ENCODE measurements at regions not wholly inside any gene's neighbourhood (a gene's known extent, or its start where the extent isn't known, plus 50 kb on each side); places are given as distances from the start of the nearest gene placed in this dataset.

DNA sequence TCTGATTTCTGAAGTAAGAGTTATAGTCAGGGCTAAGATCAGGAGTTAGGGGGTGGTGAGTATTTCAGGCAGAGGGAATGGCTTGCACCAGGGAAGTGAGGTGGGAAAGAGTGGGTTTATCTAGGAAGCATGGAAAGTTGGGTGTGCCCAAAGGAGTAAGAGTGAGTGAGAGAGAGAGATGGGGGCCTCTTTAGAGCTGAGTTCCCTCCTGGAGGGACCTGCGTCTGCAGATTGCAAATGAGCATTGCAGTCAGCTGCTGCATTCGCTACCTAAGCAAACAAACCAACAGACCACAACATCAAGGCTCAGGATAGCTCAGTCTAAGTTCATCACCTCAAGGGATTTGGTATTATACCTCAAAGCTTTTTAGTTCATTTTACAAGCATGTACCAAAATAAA lies 405.8 kb downstream of the FGF9 start:
- DNase-seq (peak in 1 of 2 donors; percentile 9), FAIRE-seq (no peak)
- Histone ChIP-seq H3K36me3 (ENCODE audit: control insufficient read depth in 3 of 3, insufficient read depth in 2 of 3, low read depth in 1 of 3, low read length in 3 of 3) (no peaks in the 10 kb centered on the region), H3K27ac (ENCODE audit: low read depth in 1 of 3, low read length in 2 of 3) (no peak overlapping the region), H3K9me3 (ENCODE audit: control insufficient read depth in 2 of 2, insufficient read depth in 1 of 2, low read depth in 1 of 2, low read length in 1 of 2) (no peaks in the 10 kb centered on the region), H3K4me3 (ENCODE audit: low read depth in 1 of 3, low read length in 3 of 3) (no peak overlapping the region), H3K4me1 (ENCODE audit: control insufficient read depth in 3 of 3, insufficient read depth in 2 of 3, low read depth in 1 of 3, low read length in 2 of 3) (peaks cover 0 to 4% (median 0%) of the 10 kb centered on the region in 3 donors), H3K27me3 (ENCODE audit: control insufficient read depth in 3 of 3, insufficient read depth in 3 of 3, low read length in 3 of 3) (peaks cover 0 to 2% (median 0%) of the 10 kb centered on the region in 3 donors)
- WGBS, 3 donors, result 7 to 48% (median 12%) methylated on average over 2 of the region's 2 CpGs

DNA sequence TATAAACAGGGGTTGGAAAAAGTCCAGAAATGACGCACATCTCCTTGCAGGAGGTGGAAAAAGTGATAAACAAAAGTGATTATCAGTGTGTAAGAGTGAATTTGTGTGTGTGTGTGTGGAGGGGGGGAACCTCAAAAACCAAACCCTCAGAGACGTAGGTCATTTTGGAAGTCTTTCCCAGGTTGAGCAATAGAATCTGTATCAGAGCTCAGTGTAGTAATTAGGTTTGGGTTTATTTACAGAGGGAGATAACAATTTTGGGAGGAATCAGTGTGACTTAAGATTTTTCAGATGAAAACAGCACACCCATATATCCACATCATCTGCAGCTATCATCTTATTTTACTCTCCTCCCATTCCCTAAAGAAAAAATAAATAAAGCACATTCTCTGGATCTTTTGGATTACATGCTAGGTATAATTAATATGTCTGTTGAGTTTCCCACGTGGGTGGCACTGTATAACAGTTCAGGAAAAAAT lies 406.4 kb downstream of the FGF9 start:
- H3K27ac ChIP-seq (ENCODE audit: low read depth in 1 of 3, low read length in 2 of 3), result no peak overlapping the region
- H3K4me3 ChIP-seq (ENCODE audit: low read depth in 1 of 3, low read length in 3 of 3), result no peak overlapping the region
- H3K9me3 ChIP-seq (ENCODE audit: control insufficient read depth in 2 of 2, insufficient read depth in 1 of 2, low read depth in 1 of 2, low read length in 1 of 2), result no peaks in the 10 kb centered on the region
- DNase-seq (no peak), FAIRE-seq (no peak)
- H3K27me3 ChIP-seq (ENCODE audit: control insufficient read depth in 3 of 3, insufficient read depth in 3 of 3, low read length in 3 of 3), result peaks cover 0 to 2% (median 0%) of the 10 kb centered on the region in 3 donors
- peaks cover 0 to 5% (median 2%) of the 10 kb centered on the region in 3 donors for H3K4me1 ChIP-seq (ENCODE audit: control insufficient read depth in 3 of 3, insufficient read depth in 2 of 3, low read depth in 1 of 3, low read length in 2 of 3)
- 3 to 22% (median 5%) methylated on average over 3 of the region's 3 CpGs for WGBS, 3 donors
- H3K36me3 ChIP-seq (ENCODE audit: control insufficient read depth in 3 of 3, insufficient read depth in 2 of 3, low read depth in 1 of 3, low read length in 3 of 3), result no peaks in the 10 kb centered on the region

DNA sequence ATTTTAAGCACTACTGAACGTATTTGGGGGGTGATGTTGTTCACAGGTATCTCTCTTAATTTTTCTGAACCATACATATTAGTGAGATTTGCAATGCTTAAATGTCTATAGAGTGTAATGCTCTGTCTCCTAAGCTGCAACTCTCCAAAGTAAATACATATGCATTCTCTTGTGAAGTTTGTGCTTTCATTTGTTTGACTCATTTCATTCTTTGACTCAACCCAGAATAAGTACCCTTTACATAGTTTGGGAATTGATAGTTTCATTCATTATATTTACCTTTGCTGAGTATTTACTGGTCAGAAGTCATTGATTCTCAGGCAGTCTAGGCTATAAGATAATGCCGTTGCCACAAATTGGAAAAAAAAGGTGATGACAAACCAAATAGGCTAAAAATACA lies 406.9 kb downstream of the FGF9 start:
- H3K27me3 ChIP-seq (ENCODE audit: control insufficient read depth in 3 of 3, insufficient read depth in 3 of 3, low read length in 3 of 3), result peaks cover 0 to 2% (median 0%) of the 10 kb centered on the region in 3 donors
- 26 to 45% (median 28%) methylated on average over 2 of the region's 2 CpGs for WGBS, 3 donors
- FAIRE-seq, result no peak
- no peaks in the 10 kb centered on the region for H3K36me3 ChIP-seq (ENCODE audit: control insufficient read depth in 3 of 3, insufficient read depth in 2 of 3, low read depth in 1 of 3, low read length in 3 of 3)
- no peak for DNase-seq
- no peak overlapping the region for H3K27ac ChIP-seq (ENCODE audit: low read depth in 1 of 3, low read length in 2 of 3)
- H3K4me1 ChIP-seq (ENCODE audit: control insufficient read depth in 3 of 3, insufficient read depth in 2 of 3, low read depth in 1 of 3, low read length in 2 of 3), result peaks cover 0 to 10% (median 2%) of the 10 kb centered on the region in 3 donors
- no peak overlapping the region for H3K4me3 ChIP-seq (ENCODE audit: low read depth in 1 of 3, low read length in 3 of 3)
- no peaks in the 10 kb centered on the region for H3K9me3 ChIP-seq (ENCODE audit: control insufficient read depth in 2 of 2, insufficient read depth in 1 of 2, low read depth in 1 of 2, low read length in 1 of 2)

DNA sequence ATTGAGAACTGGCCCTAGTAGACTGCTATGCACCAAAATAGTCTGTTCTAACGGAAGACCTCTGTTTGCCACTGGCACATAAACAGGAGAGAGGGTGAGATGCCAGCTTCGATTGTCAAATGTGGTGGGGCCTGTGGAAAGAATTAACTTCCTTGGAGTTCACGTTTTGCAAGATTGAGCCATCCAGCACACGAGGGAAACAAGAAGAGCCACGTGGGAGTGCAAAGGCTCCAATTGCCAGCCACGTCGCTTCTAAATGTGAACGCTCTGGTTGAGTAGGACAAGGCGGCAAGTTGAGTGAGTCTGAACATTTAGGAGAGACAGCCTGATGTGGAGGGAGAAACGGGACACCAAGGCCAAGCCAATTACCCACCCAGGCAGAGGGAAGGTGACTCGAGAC lies 409.1 kb downstream of the FGF9 start:
- no peak overlapping the region for H3K4me3 ChIP-seq (ENCODE audit: low read depth in 1 of 3, low read length in 3 of 3)
- no peaks in the 10 kb centered on the region for H3K9me3 ChIP-seq (ENCODE audit: control insufficient read depth in 2 of 2, insufficient read depth in 1 of 2, low read depth in 1 of 2, low read length in 1 of 2)
- no peak overlapping the region for H3K27ac ChIP-seq (ENCODE audit: low read depth in 1 of 3, low read length in 2 of 3)
- WGBS, 3 donors, result 89 to 94% (median 93%) methylated on average over 11 of the region's 11 CpGs
- FAIRE-seq (no peak), DNase-seq (no peak)
- H3K27me3 ChIP-seq (ENCODE audit: control insufficient read depth in 3 of 3, insufficient read depth in 3 of 3, low read length in 3 of 3), result peaks cover 0 to 2% (median 0%) of the 10 kb centered on the region in 3 donors
- no peaks in the 10 kb centered on the region for H3K36me3 ChIP-seq (ENCODE audit: control insufficient read depth in 3 of 3, insufficient read depth in 2 of 3, low read depth in 1 of 3, low read length in 3 of 3)
- H3K4me1 ChIP-seq (ENCODE audit: control insufficient read depth in 3 of 3, insufficient read depth in 2 of 3, low read depth in 1 of 3, low read length in 2 of 3), result peaks cover 0 to 10% (median 2%) of the 10 kb centered on the region in 3 donors

DNA sequence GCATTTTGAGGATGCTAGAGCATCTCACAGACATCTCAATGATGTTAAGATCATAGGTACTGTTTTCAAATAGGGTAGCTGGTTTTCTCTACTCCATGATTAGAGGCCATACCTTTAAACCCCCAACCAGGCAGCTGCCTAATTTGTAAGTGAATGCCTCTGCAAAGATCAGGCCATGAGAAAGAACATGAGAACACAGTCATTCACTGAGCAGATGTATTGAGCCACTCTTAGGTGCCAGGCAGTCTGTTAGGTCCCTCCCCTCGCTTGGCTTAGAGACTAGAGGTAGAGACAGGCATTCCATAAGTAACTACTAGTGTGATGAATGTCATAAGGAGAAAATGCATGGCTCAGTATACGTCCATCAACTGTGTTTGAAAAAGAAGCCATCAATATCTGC lies 410.0 kb downstream of the FGF9 start:
- no peaks in the 10 kb centered on the region for H3K9me3 ChIP-seq (ENCODE audit: control insufficient read depth in 2 of 2, insufficient read depth in 1 of 2, low read depth in 1 of 2, low read length in 1 of 2)
- WGBS, 3 donors, result 64 to 80% (median 75%) methylated on average over 2 of the region's 2 CpGs
- DNase-seq (no peak), FAIRE-seq (no peak)
- H3K27ac ChIP-seq (ENCODE audit: low read depth in 1 of 3, low read length in 2 of 3), result no peak overlapping the region
- no peak overlapping the region for H3K4me3 ChIP-seq (ENCODE audit: low read depth in 1 of 3, low read length in 3 of 3)
- H3K4me1 ChIP-seq (ENCODE audit: control insufficient read depth in 3 of 3, insufficient read depth in 2 of 3, low read depth in 1 of 3, low read length in 2 of 3), result peaks cover 0 to 10% (median 2%) of the 10 kb centered on the region in 3 donors
- peaks cover 0 to 2% (median 0%) of the 10 kb centered on the region in 3 donors for H3K27me3 ChIP-seq (ENCODE audit: control insufficient read depth in 3 of 3, insufficient read depth in 3 of 3, low read length in 3 of 3)
- no peaks in the 10 kb centered on the region for H3K36me3 ChIP-seq (ENCODE audit: control insufficient read depth in 3 of 3, insufficient read depth in 2 of 3, low read depth in 1 of 3, low read length in 3 of 3)

DNA sequence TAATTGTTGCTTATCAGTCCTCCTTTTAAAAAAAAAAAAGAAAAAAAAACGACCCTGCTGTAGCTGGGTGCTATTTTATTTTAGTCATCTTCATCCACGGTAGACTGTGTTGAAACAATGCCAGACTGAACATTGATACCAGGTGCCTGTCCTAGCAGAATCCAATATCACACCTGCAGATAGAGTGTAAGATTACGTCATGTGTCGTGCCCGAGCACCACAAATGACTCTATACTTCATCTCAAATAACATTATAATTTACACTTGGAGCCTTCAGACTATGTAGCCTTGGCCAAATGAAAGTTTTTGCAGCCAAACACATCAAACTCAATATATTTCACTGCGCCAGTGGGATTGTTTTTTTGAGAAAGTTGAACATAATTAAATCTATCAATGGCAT lies 410.6 kb downstream of the FGF9 start:
- WGBS, 3 donors, result 22 to 57% (median 35%) methylated on average over 6 of the region's 6 CpGs
- DNase-seq, result no peak
- Histone ChIP-seq H3K4me1 (ENCODE audit: control insufficient read depth in 3 of 3, insufficient read depth in 2 of 3, low read depth in 1 of 3, low read length in 2 of 3) (peaks cover 0 to 10% (median 2%) of the 10 kb centered on the region in 3 donors), H3K36me3 (ENCODE audit: control insufficient read depth in 3 of 3, insufficient read depth in 2 of 3, low read depth in 1 of 3, low read length in 3 of 3) (no peaks in the 10 kb centered on the region), H3K27ac (ENCODE audit: low read depth in 1 of 3, low read length in 2 of 3) (no peak overlapping the region), H3K27me3 (ENCODE audit: control insufficient read depth in 3 of 3, insufficient read depth in 3 of 3, low read length in 3 of 3) (peaks cover 0 to 2% (median 0%) of the 10 kb centered on the region in 3 donors), H3K9me3 (ENCODE audit: control insufficient read depth in 2 of 2, insufficient read depth in 1 of 2, low read depth in 1 of 2, low read length in 1 of 2) (no peaks in the 10 kb centered on the region), H3K4me3 (ENCODE audit: low read depth in 1 of 3, low read length in 3 of 3) (no peak overlapping the region)
- no peak for FAIRE-seq

DNA sequence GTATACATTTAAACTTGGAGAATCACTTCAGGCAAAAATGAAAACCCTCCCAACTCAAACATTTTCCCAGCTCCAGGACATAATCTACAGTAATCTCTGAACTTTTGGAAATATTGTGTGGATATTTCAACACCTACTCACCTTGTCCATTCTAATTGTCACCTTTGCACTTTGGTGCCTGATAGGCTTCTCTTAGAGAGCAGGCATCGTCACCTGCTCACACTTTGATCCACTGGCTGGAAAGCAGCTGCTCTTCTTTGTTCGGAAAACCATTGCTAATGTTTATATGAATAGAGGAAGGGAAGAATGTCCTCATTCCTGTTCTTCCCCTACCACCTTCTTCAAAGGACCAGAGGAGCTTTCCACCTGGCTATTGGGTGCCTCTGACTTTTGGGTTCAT lies 411.2 kb downstream of the FGF9 start:
- WGBS, 3 donors, result 12 to 58% (median 34%) methylated on average over 2 of the region's 2 CpGs
- no peak overlapping the region for H3K27ac ChIP-seq (ENCODE audit: low read depth in 1 of 3, low read length in 2 of 3)

DNA sequence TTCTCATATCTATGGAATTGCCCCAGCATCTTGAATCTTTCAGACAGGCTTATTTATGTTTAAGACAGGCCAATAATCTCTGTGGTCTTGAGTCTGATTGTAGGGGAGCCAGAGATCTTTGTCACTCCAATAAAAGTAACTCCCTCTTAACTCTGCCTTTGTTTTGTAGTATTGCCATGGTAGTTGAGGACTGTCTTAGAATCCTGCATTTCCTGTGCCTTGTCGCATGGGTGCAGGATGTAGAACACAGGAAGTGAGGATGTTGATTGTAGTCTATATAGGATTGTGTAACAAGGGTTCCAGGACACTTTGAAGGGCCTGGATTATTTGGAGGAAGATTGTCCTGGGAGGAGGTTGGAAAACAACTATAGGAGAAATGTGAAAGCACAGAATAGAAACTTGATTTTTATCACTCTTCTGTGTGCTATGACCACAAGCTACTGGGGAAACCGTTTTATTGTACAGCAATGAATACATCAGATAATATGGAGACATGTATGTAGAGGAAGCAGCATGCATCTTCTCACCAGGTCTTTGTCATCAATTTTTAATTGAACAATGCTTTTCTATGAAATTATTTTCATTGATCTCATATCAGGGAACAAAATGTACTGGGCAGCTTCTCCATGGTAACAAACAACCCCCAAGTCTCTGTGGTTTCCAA lies 411.7 kb downstream of the FGF9 start:
- Histone ChIP-seq H3K27ac (ENCODE audit: low read depth in 1 of 3, low read length in 2 of 3) (no peak overlapping the region), H3K4me3 (ENCODE audit: low read depth in 1 of 3, low read length in 3 of 3) (no peak overlapping the region), H3K27me3 (ENCODE audit: control insufficient read depth in 3 of 3, insufficient read depth in 3 of 3, low read length in 3 of 3) (peaks cover 0 to 2% (median 0%) of the 10 kb centered on the region in 3 donors), H3K9me3 (ENCODE audit: control insufficient read depth in 2 of 2, insufficient read depth in 1 of 2, low read depth in 1 of 2, low read length in 1 of 2) (no peaks in the 10 kb centered on the region), H3K4me1 (ENCODE audit: control insufficient read depth in 3 of 3, insufficient read depth in 2 of 3, low read depth in 1 of 3, low read length in 2 of 3) (peaks cover 0 to 10% (median 2%) of the 10 kb centered on the region in 3 donors), H3K36me3 (ENCODE audit: control insufficient read depth in 3 of 3, insufficient read depth in 2 of 3, low read depth in 1 of 3, low read length in 3 of 3) (no peaks in the 10 kb centered on the region)
- 15 to 32% (median 24%) methylated on average over 2 of the region's 2 CpGs for WGBS, 3 donors
- FAIRE-seq (no peak), DNase-seq (no peak)

More for the DNA sequence above, 411.2 kb downstream of the FGF9 start:
- peak; percentile 51 to 61 for DNase-seq
- no peak for FAIRE-seq
- Histone ChIP-seq H3K9me3 (ENCODE audit: control insufficient read depth in 2 of 2, insufficient read depth in 1 of 2, low read depth in 1 of 2, low read length in 1 of 2) (no peaks in the 10 kb centered on the region), H3K4me1 (ENCODE audit: control insufficient read depth in 3 of 3, insufficient read depth in 2 of 3, low read depth in 1 of 3, low read length in 2 of 3) (peaks cover 0 to 10% (median 2%) of the 10 kb centered on the region in 3 donors), H3K27me3 (ENCODE audit: control insufficient read depth in 3 of 3, insufficient read depth in 3 of 3, low read length in 3 of 3) (peaks cover 0 to 2% (median 0%) of the 10 kb centered on the region in 3 donors), H3K4me3 (ENCODE audit: low read depth in 1 of 3, low read length in 3 of 3) (no peak overlapping the region), H3K36me3 (ENCODE audit: control insufficient read depth in 3 of 3, insufficient read depth in 2 of 3, low read depth in 1 of 3, low read length in 3 of 3) (no peaks in the 10 kb centered on the region)

All from small intestine (tissue), 7 donors.